Epithelial cell of esophagus (primary cell): ENCODE measurements at regions not wholly inside any gene's neighbourhood (a gene's known extent, or its start where the extent isn't known, plus 50 kb on each side); places are given as distances from the start of the nearest gene placed in this dataset.

ENCODE experiments used
- DNase-seq: peaks from one replicate; pipeline ENCODE4 v3.0.0; 2010; ENCODE audit warnings: low read depth
- H3K4me3 ChIP-seq: 2 replicates; pipeline ENCODE4 v1.5.1; 2011; ENCODE audit warnings: mild to moderate bottlenecking, low read length, control low read depth
- TF ChIP-seq, protein P1 (sequence below): IDR thresholded peaks from 2 replicates; pipeline ENCODE4 v1.5.1; 2011; ENCODE audit warnings: low read depth, mild to moderate bottlenecking, low read length, control low read depth, inconsistent platforms; ENCODE audit not compliant: insufficient read depth; ENCODE audit errors: missing control alignments

DNA sequence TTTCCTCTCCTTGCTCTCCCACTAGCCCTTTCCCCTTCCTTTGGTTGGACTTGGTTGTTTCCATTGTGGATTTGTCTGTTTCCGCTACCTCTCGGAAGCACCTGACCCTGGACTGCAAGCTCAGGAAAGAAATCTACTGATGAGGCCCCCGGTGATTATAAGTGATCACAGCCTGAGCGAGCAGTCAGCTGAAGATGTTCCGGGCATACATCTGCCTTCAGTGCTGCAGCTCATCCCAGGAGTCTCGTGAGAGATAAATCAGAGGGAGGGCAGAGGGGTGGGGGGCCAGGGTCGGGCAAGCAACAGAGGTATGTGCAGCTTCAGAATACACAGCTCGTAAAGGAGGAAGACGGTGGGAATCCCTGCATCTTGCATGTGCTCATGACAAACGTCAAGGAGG is 102.1 kb downstream of the MRPL46 start:
- TF ChIP-seq, protein P1, sequence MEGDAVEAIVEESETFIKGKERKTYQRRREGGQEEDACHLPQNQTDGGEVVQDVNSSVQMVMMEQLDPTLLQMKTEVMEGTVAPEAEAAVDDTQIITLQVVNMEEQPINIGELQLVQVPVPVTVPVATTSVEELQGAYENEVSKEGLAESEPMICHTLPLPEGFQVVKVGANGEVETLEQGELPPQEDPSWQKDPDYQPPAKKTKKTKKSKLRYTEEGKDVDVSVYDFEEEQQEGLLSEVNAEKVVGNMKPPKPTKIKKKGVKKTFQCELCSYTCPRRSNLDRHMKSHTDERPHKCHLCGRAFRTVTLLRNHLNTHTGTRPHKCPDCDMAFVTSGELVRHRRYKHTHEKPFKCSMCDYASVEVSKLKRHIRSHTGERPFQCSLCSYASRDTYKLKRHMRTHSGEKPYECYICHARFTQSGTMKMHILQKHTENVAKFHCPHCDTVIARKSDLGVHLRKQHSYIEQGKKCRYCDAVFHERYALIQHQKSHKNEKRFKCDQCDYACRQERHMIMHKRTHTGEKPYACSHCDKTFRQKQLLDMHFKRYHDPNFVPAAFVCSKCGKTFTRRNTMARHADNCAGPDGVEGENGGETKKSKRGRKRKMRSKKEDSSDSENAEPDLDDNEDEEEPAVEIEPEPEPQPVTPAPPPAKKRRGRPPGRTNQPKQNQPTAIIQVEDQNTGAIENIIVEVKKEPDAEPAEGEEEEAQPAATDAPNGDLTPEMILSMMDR = no peak
- H3K4me3 ChIP-seq = no peak overlapping the region

DNA sequence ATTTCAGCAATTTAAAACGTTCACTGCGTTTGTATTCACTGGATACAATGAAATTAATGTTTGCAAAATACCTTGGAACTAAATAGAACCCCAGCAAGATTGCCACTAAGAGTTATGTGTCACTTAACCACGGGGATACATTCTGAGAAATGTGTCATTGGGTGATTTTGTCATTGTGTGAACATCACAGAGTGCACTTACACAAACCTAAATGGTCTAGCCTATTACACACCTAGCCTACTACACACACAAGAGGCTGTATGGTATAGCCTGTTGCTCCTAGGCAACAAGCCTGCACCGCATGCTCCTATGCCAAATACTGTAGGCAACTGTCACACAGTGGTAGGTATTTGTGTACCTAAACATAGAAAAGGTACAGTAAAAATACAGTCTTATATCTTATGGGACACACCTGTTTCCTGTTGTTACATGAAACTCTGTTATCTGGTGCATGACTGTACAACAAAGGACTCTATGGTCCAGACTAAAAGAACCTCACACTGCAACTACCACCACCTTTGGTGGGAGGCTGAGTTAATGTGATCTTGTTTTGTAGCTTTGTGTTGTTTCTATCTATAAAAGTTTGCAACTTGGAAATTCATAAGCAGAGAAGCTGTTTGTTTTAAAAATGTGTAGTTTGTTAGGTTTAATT is 92.2 kb upstream of the NTRK3 start:
- TF ChIP-seq, protein P1 = no peak
- no peak overlapping the region for H3K4me3 ChIP-seq
- DNase-seq = no peak

More for the DNA sequence above, 102.1 kb downstream of the MRPL46 start:
- no peak for DNase-seq

DNA sequence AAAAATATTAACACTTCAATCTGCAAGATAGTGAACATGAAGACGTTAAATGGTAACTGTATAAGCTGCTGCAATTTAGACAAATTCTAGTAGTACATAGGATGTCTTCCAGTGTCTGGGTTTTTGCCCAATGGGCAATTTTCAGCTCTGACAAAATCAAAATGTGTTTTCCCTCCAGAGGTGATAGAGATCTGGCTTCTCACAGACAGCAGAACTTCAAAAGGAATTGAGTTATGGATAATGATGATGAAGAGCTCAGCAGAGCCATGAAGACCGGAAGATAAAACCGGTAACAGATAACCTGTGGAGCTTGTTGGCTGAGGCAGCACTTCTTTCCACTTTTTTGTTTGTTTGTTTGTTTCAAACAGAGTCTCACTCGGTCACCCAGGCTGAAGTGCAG is 89.4 kb upstream of the NTRK3 start:
- TF ChIP-seq, protein P1 = no peak
- no peak overlapping the region for H3K4me3 ChIP-seq
- no peak for DNase-seq

DNA sequence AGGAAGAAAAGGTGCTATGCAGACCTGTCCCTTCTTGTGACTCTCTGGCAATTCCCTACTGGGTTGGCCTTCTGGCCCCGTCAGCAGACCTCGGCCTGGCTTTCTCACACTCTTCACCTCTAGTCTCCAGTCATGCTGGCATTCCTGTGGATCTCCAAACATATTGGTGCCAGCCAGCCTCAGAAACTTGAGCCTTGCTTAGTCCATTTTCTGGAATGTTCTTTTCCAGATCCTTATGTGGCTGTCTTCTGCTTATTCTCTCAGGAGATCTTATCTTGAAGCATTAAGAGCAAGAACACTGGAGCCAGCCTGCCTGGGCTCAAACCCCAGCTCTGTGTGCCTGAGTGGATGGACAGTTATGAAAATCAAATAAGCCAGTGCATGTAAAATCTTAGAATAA is 88.2 kb upstream of the NTRK3 start:
- no peak for DNase-seq
- TF ChIP-seq, protein P1 = no peak
- H3K4me3 ChIP-seq = no peak overlapping the region

DNA sequence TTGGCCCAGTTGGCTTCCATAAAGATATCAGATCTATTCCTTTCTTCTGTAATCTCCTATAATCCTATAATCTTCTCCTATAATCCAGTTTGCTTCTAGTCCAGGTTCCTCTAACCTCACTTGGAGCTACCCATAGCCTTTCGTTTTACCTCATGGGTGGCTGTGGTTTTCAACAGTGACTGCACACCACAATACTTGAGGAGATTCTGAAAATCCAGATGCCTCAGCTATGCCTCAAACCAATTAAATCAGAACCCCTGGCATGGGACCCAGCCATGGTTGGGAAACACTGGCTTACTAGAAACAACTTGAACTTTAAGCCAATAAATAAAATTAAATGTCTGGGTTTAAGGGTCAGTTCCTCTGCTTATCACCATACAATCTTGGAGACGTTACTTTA is 86.1 kb upstream of the NTRK3 start:
- no peak overlapping the region for H3K4me3 ChIP-seq
- TF ChIP-seq, protein P1 = no peak
- no peak for DNase-seq

DNA sequence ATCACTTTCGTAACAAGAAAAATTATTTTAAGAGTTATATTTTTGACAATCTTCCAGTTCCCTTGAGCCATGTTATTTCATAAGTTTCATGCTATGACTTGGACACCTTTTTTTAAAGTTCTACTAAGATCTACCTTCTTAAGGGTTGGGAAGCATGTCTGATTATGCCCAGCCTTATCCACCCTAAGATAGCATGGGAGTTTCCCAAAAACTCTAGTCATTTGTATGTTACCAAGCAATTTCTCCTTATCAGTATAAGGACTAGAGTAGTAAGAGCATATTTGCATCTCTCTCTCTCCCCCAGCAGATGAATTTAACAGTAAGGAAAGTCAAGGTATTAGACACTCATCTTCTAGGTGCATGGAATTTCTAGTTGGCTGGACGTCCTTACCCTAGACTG is 85.1 kb upstream of the NTRK3 start:
- TF ChIP-seq, protein P1 = no peak
- H3K4me3 ChIP-seq = no peak overlapping the region
- no peak for DNase-seq

DNA sequence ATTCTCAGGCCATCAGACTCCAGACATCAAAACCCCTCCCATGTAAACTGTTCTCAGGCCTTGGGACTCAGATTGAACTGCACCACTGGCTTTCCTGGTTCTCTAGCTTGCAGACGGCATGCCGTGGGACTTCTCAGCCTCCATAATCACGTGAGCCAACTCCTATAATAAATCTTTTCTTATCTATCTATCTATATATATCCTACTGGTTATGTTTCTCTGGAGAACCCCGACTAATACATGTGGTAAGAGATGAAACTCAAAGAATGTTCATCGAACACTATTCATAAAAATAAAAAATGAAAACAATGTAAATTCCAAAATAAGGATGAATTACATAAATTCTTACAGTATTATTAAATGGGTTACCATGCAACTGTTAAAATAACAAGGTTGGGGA is 84.5 kb upstream of the NTRK3 start:
- no peak for DNase-seq
- H3K4me3 ChIP-seq = no peak overlapping the region
- TF ChIP-seq, protein P1 = no peak
